Globus pallidus (tissue), 1 donor: ENCODE measurements at regions not wholly inside any gene's neighbourhood (a gene's known extent, or its start where the extent isn't known, plus 50 kb on each side); places are given as distances from the start of the nearest gene placed in this dataset.
A peak's percentile ranks its signal among the peaks of the same experiment; 100 is the strongest.

Source experiments
- DNase-seq: peaks from one replicate; pipeline ENCODE4 v3.0.0-alpha.2; 2015; ENCODE audit warnings: low spot score

DNA sequence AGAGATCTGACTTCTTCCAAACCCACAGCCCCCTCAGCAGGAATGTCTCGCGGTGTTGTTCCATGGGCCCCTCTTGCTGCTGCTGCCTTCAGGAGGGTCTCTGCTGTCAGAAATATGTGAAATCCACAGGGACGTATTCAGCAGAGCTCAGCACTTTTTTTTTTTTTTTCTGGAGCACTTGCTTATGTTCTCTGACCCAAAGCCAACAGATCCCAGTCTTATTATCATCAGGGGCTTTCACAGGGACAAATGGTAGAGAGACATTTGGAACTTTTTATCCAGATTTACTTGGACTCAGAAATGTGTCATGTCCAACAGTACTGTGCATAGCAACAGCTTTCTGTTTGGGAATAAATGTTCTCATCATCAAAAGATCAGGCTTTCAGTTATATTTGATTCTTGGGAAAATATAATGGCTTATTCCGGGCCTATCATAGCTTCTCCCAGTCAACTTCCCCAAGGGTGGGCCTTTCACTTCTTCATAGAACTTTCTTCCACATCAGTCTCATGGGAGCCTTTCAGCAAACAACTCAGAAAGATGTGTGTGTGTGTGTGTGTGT is 332.7 kb downstream of the ZNF536 start:
- DNase-seq, result no peak

DNA sequence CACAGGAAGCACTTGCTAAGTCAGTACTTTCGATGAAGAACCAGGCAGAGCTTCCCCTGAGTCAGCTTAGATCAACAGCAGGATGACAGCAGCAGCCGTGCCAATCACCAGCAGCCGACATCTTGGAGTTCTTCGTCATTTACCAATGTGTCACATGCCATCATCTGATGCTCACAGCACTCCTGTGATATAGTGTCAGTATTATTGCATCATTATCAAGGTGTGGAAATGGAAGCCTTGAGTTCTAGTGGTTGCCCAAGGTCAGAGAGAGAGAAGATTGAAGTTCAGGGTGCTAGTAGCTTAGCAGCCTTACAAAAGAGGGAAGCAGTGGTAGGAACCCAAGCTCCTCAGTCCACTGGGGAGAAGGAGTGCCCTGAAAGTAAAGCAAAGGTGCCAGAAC is 331.5 kb downstream of the ZNF536 start:
- DNase-seq, result no peak

GRCh38 chr19:30701178-30701577 is 329.0 kb downstream of the ZNF536 start:
- DNase-seq, result no peak

GRCh38 chr19:30699871-30700280 is 327.7 kb downstream of the ZNF536 start:
- DNase-seq, result no peak

DNA sequence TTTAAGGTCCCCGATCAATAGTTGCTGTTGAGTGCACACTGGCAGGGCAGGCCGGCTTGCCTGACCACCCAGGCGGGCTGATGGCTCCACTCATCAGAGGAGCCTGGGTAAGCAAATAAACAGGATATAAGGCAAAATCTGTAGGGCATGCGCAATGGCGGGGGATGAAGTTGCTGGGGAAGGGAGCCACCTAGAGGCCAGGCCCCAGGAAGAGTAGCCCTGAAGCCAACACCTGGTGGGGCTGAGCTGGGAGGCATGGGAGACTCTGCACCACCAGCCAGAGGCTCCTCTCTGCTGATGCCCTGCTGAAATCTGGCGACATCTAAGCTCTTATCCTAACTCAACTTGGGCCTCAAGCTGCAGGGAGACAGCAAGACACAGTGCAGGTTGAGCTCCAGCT is 324.3 kb downstream of the ZNF536 start:
- no peak for DNase-seq

DNA sequence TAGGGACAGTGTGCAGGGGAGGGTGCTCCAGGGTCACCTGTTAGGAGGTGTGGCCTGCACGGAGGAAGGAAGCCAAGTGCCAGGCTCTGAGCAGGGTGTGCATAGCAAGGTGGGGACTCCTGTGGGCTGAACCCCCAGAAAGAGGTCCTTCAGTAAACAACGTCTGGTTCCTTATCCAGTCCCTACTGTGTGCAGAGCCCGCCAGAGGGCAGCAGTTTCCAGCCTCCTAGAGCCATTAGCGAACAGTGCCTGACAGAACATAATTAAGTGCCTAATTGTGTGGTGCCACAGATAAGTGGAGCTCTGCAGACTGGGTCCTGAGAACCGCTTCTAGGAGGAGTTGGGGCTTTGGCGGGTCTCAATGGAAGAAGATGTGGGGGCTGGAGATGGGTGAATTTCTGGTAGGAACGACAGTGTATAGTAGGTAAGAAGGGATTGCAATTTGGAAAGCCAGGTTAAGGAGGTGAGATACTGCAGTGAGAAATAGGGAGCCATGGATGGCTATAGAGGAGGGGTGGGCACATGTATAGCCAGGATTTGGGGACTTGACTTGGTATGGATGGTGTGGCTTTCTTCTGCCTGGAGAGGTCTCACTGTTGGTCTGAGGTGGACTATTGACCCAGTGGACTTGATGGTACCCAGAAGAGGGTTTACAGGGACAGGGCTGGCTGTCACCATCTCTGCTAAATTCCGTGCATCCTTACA is 323.1 kb downstream of the ZNF536 start:
- DNase-seq, result no peak

DNA sequence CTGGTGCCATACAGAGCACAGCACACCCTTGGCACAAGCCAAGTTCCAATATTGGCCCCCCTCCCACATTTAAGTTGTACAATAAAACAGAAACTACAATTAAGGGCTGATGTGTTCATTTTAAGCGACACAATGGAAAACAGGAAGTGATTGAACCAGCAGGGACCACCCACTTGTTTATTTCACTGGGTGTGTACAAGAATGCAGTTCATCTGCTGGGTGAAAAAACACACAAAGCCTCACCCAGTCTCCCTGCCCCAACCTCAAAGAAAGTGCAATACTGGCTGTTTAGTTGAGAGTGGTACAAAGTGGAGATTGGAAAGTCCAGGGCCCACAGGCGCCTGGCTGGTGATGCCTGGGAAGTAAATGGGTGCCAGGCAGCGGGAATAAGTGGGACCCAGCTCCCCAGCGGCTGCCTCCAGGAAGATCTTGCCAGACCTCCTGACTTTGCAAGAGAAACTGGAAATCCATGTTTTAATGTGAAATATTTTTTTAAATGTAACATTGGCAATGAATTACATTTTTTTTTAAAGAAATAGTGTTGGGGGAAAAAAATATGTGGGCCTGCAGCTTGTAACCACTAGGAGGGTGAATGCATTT is 322.1 kb downstream of the ZNF536 start:
- DNase-seq, result no peak

DNA sequence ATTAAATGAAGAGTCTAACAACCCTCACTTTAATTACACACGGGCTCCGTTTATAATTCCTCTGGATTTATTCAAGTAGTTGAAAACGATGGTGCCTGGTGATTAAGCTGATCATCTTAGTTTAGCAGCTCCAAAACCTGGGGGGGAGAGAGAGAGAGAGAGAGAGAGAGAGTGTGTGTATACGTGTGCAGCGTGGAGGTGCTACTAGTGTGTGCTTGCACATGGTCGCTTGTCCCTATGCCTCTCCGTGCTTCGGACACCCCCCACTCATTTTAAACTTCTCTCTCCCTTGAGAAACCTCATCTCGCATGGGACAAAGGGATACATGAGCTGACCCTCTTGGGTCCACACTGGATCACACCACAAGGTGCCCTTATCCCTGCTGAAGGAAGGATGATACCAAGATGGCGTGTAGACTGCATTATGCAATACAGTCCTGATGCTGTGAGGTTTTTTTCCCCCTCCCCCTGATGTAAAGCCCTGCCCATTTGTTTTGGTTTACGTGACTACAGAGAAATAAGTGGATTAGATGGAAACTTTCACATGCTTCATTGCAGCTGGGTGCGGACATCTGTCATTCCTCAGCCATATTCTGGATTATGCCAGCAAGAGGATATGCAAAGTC is 320.8 kb downstream of the ZNF536 start:
- DNase-seq, result no peak

DNA sequence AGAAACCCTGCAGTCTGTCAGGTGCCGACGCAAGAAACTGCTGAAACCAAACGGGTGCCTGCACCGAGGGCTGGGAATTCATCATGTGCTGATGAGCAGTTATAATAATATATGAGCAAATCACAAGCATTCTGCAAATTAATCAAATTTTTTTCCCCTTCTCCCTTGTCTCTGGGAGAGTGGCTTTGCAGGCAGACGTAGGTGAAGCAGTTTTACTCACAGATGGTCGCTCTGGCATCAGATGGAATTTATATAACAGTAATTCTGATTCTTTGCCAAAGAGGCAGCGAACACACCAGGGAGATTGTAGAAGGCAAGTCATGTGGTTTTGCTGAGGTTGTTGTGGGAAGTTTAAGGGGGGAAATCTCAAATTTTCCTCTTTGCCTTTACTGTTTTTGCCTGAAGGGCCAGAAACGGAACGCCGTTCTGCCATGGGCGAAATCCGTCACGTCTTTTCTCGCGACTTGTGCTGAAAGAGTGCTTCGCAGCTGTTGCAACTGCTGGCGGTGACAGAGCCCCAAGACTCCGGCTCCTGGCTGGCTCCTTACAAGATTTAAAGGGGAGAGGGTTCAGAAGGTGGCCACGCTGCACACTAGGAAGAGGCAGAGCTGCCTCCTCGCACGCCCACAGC is 320.1 kb downstream of the ZNF536 start:
- no peak for DNase-seq

DNA sequence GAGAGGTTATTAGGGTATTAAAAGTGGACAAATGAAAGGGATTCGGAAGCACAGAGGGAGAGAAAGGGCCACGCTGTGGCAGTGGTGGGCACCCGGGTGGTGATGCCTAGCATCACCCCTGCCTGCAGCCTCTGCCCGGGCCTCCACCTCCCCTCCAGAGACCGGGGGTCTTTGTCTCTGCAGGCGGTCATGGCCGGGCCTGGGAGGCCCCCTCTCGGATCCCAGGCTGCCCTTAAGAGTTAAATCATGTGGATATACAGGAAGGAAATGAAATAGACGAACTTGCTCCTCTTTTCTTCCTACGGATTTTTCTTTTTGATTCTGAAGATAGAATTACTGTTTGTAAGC is 319.6 kb downstream of the ZNF536 start:
- DNase-seq, result no peak

DNA sequence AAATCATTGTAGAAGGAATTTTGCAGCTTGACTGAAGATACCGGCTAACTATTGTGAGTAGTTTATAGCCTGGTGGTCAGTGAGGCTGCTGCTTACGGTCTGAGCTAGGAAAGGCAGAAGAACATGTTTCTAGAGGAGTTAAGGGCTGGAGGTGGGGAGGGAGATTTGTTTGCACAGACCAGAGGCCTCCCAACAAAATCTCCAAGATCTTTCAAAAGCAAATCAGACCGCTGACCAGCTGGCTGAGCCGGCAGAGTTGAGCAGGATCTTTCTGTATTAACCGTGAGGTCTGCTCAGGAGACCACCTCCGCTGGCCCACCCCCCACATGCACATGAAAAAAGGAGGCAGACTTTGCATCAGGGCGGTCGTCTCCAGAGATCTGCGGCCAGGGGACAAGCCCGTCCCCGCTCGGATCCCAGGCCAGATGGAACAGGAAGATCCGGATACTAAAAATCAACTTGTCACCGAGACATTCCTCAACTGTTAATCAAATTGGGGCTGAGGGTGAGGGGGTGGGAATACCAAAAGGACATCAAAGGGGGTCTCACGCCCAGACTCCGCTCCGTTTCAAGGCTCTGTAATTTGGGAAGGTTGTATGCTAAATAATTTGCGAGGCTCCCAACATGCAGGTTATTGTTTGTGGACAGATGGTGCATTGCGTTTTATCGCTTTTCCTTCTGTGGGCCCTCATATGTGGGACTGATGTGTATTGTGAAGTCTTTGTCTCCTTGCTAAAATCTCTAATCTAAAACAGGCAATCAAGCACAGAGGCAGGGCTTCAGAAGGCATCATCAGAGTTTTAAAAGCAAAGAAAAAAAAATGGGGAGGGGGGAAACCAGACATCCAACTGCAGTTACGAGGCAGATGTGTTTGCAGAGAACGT is 319.0 kb downstream of the ZNF536 start:
- DNase-seq, result no peak

DNA sequence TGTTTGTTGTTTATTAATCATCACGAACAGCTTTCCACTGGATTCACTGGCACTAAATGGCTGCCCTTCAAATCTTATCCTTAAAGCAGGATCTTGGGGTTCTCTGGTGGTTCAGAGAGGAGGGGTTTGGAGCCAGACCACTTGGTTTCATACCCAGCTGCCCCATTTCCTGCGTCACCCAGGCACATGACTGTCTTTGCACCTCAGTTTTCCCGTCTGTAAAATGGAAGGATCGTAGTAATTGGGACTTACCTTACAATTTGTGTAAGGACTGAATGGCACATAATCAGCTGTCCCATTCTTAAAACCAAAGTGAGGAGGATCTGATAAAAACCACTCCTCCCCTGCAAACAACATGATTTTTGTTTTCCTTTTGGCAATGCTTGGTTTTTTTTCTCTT is 318.3 kb downstream of the ZNF536 start:
- DNase-seq, result no peak

GRCh38 chr19:30689474-30689873 is 317.3 kb downstream of the ZNF536 start:
- DNase-seq, result no peak

DNA sequence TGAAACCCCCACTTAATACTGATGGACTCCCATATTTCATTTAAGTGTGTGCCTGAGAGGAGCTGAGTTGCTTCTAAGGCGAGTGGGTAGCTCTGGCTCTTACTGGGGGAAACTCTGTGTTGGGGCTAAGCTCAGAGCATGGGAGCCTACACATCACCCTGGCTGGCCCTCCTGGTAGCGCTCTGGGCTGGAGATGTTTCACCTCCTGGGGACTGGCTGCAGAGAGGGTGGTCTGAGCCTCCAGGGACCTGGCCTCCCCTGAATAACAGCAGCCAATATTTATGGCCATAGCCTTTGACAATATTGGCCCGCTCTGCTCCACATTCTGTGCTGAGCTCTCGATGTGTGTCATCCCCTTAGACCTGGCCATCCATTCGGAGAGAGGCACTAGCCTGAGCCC is 316.5 kb downstream of the ZNF536 start:
- no peak for DNase-seq

DNA sequence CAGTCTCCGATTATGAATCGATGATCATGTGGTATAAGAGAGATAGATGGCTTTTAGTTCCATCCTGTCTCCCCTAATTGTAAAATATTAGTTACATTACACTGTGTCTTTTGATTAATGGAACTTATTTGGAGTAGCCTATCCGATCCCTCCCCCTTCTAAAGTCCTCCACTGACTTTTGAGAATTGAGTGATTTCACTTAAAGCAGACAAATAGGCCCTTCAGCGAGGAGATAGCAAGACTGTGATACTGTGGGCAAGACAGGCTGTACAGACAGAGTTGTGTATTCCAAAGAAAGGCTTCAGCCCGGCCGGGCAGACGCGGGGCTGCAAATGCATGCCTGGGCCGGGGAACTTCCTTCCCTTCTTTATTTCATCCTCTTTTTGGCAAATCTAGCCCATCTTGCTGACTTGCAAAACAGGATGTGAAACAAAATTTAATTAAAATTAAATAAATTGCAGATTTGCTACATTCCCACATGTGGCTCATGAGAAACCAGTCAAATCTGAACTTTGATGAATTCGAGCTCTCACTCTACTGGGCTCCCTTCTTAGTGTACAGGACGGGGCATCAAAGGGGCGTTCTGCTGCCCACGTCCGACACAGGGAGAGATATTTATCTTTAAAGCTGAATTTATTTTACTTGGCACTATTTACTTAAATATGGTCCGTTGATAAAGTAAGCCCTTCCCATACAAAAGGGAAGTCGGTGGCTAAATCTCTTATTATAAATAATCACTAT is 314.8 kb downstream of the ZNF536 start:
- DNase-seq, result no peak

- DNase-seq, result no peak
Observed at GRCh38 chr19:30686176-30686820, 314.1 kb downstream of the ZNF536 start.

DNA sequence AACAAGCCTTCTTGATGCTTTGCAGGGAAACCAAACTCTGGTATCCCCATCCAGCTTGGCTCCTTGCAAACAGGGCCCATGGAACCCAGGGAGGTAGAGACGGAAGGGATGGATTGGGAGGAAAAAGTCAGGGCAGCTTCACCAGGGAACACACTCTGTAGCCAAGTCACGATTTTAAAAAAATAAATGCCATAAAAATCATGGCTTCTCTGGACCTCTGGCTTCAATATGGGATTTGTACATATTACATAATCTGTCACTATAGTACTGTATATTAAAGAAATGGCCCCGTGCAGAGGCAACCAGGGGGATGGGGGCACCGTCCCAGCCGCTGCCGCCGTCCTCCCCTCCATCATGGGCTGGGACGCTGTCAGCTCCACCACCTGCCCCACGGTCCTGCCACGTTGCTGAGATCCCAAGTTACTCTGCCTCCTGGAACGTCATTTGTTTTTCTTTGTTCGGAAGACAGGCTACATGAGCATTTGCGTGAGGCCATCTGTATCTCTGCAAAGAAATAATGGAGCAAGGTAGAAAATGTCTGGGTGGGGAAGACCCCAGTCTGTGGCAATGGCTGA is 313.3 kb downstream of the ZNF536 start:
- DNase-seq, result no peak

DNA sequence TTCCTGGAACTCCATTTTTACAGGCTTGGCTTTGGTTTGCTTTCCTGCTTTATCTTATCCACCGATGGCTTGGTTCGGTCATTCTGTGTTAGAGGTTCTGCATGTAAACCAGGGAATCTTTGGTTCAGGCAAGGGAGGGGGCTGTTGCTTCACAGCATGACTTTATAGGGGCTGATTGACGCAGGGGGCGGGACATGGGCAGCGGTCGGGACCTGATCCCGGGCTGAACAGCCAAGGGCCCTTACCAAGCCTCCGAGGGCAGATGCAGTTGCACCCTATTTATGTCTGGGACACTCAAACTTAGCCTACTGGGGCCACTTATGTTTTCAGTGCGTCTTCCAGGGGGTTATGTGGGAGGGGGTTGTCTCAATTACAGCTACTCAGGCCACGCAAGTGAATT is 312.4 kb downstream of the ZNF536 start:
- no peak for DNase-seq

GRCh38 chr19:30682999-30683536 is 310.9 kb downstream of the ZNF536 start:
- DNase-seq, result peak; percentile 72
